MCF 10A (cell line): ENCODE measurements at regions not wholly inside any gene's neighbourhood (a gene's known extent, or its start where the extent isn't known, plus 50 kb on each side); places are given as distances from the start of the nearest gene placed in this dataset.
A peak's percentile ranks its signal among the peaks of the same experiment; 100 is the strongest.

Experiments used
- BruUV-seq: library from RNA; stranded (reverse); fragments of 400-500 nt; replicated peaks from 2 replicates; lab custom pipeline; 2021; lab: Mats Ljungman, UMichigan
- CTCF ChIA-PET: fragments of 300-600 bp; sonication (Branson Sonifier 250); formaldehyde crosslinking; extraction: SDS; loops from one replicate; lab custom pipeline; 2021; ENCODE audit warnings: antibody characterized with exemption, inconsistent platforms; lab: Yijun Ruan, JAX
- POLR2A ChIA-PET: fragments of 300-600, 350-650 bp; sonication (Branson Sonifier 250); formaldehyde crosslinking; extraction: SDS; loops from one replicate; lab custom pipeline; 2020; ENCODE audit warnings: antibody characterized with exemption, inconsistent platforms; lab: Yijun Ruan, JAX
- DNase-seq: peaks from one replicate; pipeline ENCODE4 v3.0.0-alpha.2; 2018; ENCODE audit not compliant: unreplicated experiment
- H3K27ac Mint-ChIP-seq: one replicate; pipeline ENCODE4 v1.8.0; 2022; ENCODE audit warnings: mild to moderate bottlenecking, low read depth, mixed read lengths; ENCODE audit not compliant: unreplicated experiment
- H3K27me3 Mint-ChIP-seq: one replicate; pipeline ENCODE4 v1.8.0; 2022; ENCODE audit warnings: mixed read lengths; ENCODE audit not compliant: insufficient read depth, unreplicated experiment
- H3K36me3 Mint-ChIP-seq: one replicate; pipeline ENCODE4 v1.8.0; 2022; ENCODE audit warnings: mild to moderate bottlenecking, moderate library complexity, mixed read lengths; ENCODE audit not compliant: insufficient read depth, unreplicated experiment
- H3K4me1 Mint-ChIP-seq: one replicate; pipeline ENCODE4 v1.8.0; 2022; ENCODE audit warnings: mixed read lengths; ENCODE audit not compliant: insufficient read depth, unreplicated experiment
- H3K4me3 Mint-ChIP-seq: one replicate; pipeline ENCODE4 v1.8.0; 2022; ENCODE audit warnings: mild to moderate bottlenecking, moderate library complexity, mixed read lengths; ENCODE audit not compliant: unreplicated experiment
- H3K9me3 Mint-ChIP-seq: one replicate; pipeline ENCODE4 v1.8.0; 2022; ENCODE audit warnings: mixed read lengths; ENCODE audit not compliant: unreplicated experiment
- CTCF ChIP-seq: fragments of 200-600 bp; IDR thresholded peaks from one replicate; pipeline ENCODE4 v1.8.0; 2022; ENCODE audit warnings: antibody characterized with exemption, mild to moderate bottlenecking; ENCODE audit not compliant: unreplicated experiment
- intact Hi-C: fragments of 100-400 bp; cut with micrococcal nuclease; formaldehyde crosslinking; loops from 2 replicates; pipeline ENCODE4 v1.14.1; 2022

DNA sequence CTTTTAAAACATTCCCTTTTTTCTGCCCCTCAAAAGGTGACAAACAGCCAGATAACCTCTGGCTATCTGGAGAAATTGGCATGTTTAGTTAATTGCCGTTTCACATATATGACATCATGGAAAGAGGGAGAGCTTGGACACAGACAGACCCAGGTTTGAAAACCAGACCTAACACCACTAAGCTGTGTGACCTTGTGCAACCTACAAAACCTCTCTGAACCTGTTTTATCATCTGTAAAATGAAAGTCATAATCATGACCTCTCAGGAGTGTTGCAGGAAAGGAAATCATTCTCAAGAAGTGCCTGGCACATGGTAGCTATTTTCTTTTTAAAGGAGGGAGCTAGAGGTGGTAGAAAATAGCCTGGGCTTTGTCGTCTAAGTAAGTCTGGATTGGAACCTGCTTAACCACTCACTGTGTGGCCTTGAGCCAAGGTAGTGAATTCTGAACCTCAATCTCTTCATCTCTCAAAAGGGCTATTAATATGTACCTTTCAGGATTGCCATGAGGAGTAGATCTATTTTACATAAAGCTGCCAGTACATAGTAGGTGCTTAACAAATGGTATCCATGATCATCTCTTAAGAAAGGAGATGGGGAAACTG, 363.5 kb downstream of the BCOR start:
- no peak for DNase-seq
- no peak for TF ChIP-seq CTCF
- H3K27me3 Mint-ChIP-seq: peaks cover 36% of the 10 kb centered on the region
- peaks cover 12% of the 10 kb centered on the region for H3K4me1 Mint-ChIP-seq
- CTCF ChIA-PET: interaction anchor here (0.8 kb wide), 1 partner anchor 251 kb away, joined by 3 read pairs; no protein-coding TSS in a partner anchor
- intact Hi-C loops: loop anchor here (10.0 kb wide), 3 partner anchors 171 to 361 kb away; partner anchors contain the start of gene BCOR
- no peak overlapping the region for H3K4me3 Mint-ChIP-seq
- no TSS peak for BruUV-seq
- H3K27ac Mint-ChIP-seq: no peak overlapping the region
- no peaks in the 10 kb centered on the region for H3K36me3 Mint-ChIP-seq
- POLR2A ChIA-PET: interaction anchor here (0.6 kb wide), 1 partner anchor 74 kb away, joined by 3 read pairs; no protein-coding TSS in a partner anchor
- H3K9me3 Mint-ChIP-seq: no peaks in the 10 kb centered on the region

GRCh38 chrX:39736216-39737211, 361.2 kb downstream of the BCOR start:
- CTCF ChIA-PET: interaction anchor here (0.6 to 0.9 kb wide), 5 partner anchors 33 to 1381 kb away, joined by 3 read pairs; no protein-coding TSS in a partner anchor
- no peaks in the 10 kb centered on the region for H3K36me3 Mint-ChIP-seq
- POLR2A ChIA-PET: interaction anchor here (0.6 to 0.7 kb wide), 2 partner anchors 222 to 623 kb away, joined by 3 to 4 read pairs; no protein-coding TSS in a partner anchor
- peak; percentile 93 for DNase-seq
- no TSS peak for BruUV-seq
- H3K27me3 Mint-ChIP-seq: peaks cover 36% of the 10 kb centered on the region
- no peak overlapping the region for H3K27ac Mint-ChIP-seq
- intact Hi-C loops: loop anchor here (10.0 kb wide), 3 partner anchors 168 to 358 kb away; partner anchors contain the start of gene BCOR
- H3K4me1 Mint-ChIP-seq: peaks cover 6% of the 10 kb centered on the region
- no peak for TF ChIP-seq CTCF
- no peak overlapping the region for H3K4me3 Mint-ChIP-seq
- no peaks in the 10 kb centered on the region for H3K9me3 Mint-ChIP-seq

DNA sequence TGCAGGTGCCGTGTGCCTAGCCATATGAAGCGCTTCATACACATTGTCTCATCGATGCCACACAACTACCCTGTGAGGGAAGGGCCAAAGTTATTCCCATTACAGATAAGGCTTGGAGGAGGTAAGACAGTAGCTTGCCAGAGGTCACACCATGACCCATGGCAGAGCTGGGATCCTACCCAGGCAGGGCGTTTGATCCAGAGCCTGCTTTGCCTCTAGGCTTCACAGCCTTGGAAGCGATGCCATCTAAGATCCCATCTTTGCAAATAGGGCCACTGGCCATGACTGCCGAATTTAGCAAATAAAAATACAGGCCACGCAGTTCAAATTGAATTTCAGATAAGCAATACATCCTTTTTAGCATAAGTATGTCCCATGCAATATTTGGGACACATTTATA, 358.2 kb downstream of the BCOR start:
- ChIA-PET POLR2A (no interaction called here), CTCF (no interaction called here)
- peaks cover 39% of the 10 kb centered on the region for H3K27me3 Mint-ChIP-seq
- BruUV-seq: no TSS peak
- peaks cover 8% of the 10 kb centered on the region for H3K9me3 Mint-ChIP-seq
- no peak for TF ChIP-seq CTCF
- no peak overlapping the region for H3K4me3 Mint-ChIP-seq
- no peak for DNase-seq
- H3K36me3 Mint-ChIP-seq: no peaks in the 10 kb centered on the region
- H3K27ac Mint-ChIP-seq: no peak overlapping the region
- intact Hi-C loops: loop anchor here (10.0 kb wide), 3 partner anchors 165 to 355 kb away; partner anchors contain the start of gene BCOR
- H3K4me1 Mint-ChIP-seq: peaks cover 6% of the 10 kb centered on the region

DNA sequence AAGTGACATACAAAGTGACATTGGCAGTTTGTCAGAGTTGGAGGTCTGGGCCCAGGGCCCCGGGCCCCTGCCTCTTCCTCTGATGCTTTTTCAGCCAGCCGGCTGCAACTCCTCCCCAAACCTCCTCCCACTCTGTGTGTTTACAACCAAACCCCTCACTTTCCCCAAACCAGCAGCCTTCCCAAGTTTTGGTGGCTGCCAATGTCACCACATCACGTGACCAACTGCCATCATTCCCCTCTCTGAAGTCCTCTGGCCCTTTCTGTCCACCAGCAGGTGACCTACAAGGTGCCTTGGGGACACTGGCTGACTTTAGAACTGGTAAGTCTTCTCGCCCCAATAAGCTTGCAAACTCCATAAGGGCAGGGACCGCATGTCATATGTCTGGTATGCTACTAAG, 357.7 kb downstream of the BCOR start:
- intact Hi-C loops: no loop called here
- POLR2A ChIA-PET: no interaction called here
- H3K9me3 Mint-ChIP-seq: peaks cover 8% of the 10 kb centered on the region
- no peak for TF ChIP-seq CTCF
- H3K27ac Mint-ChIP-seq: no peak overlapping the region
- BruUV-seq: no TSS peak
- DNase-seq: no peak
- CTCF ChIA-PET: no interaction called here
- H3K27me3 Mint-ChIP-seq: peaks cover 40% of the 10 kb centered on the region
- H3K36me3 Mint-ChIP-seq: no peaks in the 10 kb centered on the region
- H3K4me3 Mint-ChIP-seq: no peak overlapping the region
- H3K4me1 Mint-ChIP-seq: peaks cover 6% of the 10 kb centered on the region
